GM23338 (cell line): ENCODE measurements at regions not wholly inside any gene's neighbourhood (a gene's known extent, or its start where the extent isn't known, plus 50 kb on each side); places are given as distances from the start of the nearest gene placed in this dataset.

ENCODE experiments used
- ATAC-seq: fragments of 200-7000 bp; cut with Tn5 transposase; 3 replicates; pipeline ENCODE4 v1.9.1; 2020
- DNase-seq: peaks from one replicate; pipeline ENCODE4 v3.0.0-alpha.2; 2015; ENCODE audit warnings: low spot score
- H2AFZ ChIP-seq: fragments of 200-600 bp; sonication (generic); 2 replicates; pipeline ENCODE4 v1.8.0; 2016; ENCODE audit warnings: antibody characterized with exemption, mild to moderate bottlenecking, moderate library complexity
- H3F3A ChIP-seq: fragments of 200-600 bp; sonication (generic); replicated peaks from 2 replicates; pipeline ENCODE4 v1.8.0; 2017; ENCODE audit warnings: antibody characterized with exemption, mixed run types, low read depth
- H3K27ac ChIP-seq: fragments of 200-600 bp; sonication (generic); 2 replicates; pipeline ENCODE4 v1.6.1; 2016; ENCODE audit warnings: low read depth
- H3K27me3 ChIP-seq: fragments of 200-600 bp; sonication (generic); 2 replicates; pipeline ENCODE4 v1.8.0; 2016; ENCODE audit warnings: mild to moderate bottlenecking, mixed run types, moderate library complexity; ENCODE audit not compliant: insufficient read depth
- H3K36me3 ChIP-seq: fragments of 200-600 bp; sonication (generic); 2 replicates; pipeline ENCODE4 v1.8.0; 2016; ENCODE audit warnings: mild to moderate bottlenecking; ENCODE audit not compliant: insufficient read depth
- H3K4me1 ChIP-seq: fragments of 200-600 bp; sonication (generic); 2 replicates; pipeline ENCODE4 v1.8.0; 2016; ENCODE audit warnings: mild to moderate bottlenecking, moderate library complexity; ENCODE audit not compliant: insufficient read depth
- H3K4me2 ChIP-seq: fragments of 200-600 bp; sonication (generic); 2 replicates; pipeline ENCODE4 v1.7.1; 2017; ENCODE audit warnings: mixed run types
- H3K4me3 ChIP-seq: fragments of 200-600 bp; sonication (generic); 2 replicates; pipeline ENCODE4 v1.6.1; 2016; ENCODE audit warnings: mixed run types
- H3K79me2 ChIP-seq: fragments of 200-600 bp; sonication (generic); replicated peaks from 2 replicates; pipeline ENCODE4 v1.8.0; 2017; ENCODE audit warnings: mild to moderate bottlenecking; ENCODE audit not compliant: insufficient read depth
- H3K9me2 ChIP-seq: fragments of 200-600 bp; sonication (generic); 2 replicates; pipeline ENCODE4 v1.8.0; 2017; ENCODE audit not compliant: insufficient read depth
- H4K20me1 ChIP-seq: fragments of 200-600 bp; sonication (generic); replicated peaks from 2 replicates; pipeline ENCODE4 v1.8.0; 2017; ENCODE audit warnings: mild to moderate bottlenecking; ENCODE audit not compliant: insufficient read depth
- H3K27ac Mint-ChIP-seq: 2 replicates; pipeline ENCODE4 v1.8.0; 2020; ENCODE audit warnings: inconsistent platforms, mild to moderate bottlenecking, moderate library complexity, mixed read lengths
- H3K27me3 Mint-ChIP-seq: 3 replicates; pipeline ENCODE4 v1.8.0; 2022; ENCODE audit warnings: low read depth, mild to moderate bottlenecking, moderate library complexity, mixed read lengths, inconsistent platforms; ENCODE audit not compliant: insufficient read depth, poor library complexity
- H3K36me3 Mint-ChIP-seq: 3 replicates; pipeline ENCODE4 v1.8.0; 2021; ENCODE audit warnings: low read depth, mild to moderate bottlenecking, inconsistent platforms, moderate library complexity, mixed read lengths
- H3K4me1 Mint-ChIP-seq: 3 replicates; pipeline ENCODE4 v1.8.0; 2020; ENCODE audit warnings: mild to moderate bottlenecking, inconsistent platforms, mixed read lengths
- H3K4me3 Mint-ChIP-seq: 3 replicates; pipeline ENCODE4 v1.8.0; 2021; ENCODE audit warnings: moderate library complexity, mild to moderate bottlenecking, inconsistent platforms, mixed read lengths
- H3K9me3 Mint-ChIP-seq: 3 replicates; pipeline ENCODE4 v1.8.0; 2020; ENCODE audit warnings: moderate library complexity, mild to moderate bottlenecking, inconsistent platforms, mixed read lengths
- CREB1 ChIP-seq: fragments of 250-450 bp; sonication (Bioruptor Pico); IDR thresholded peaks from 2 replicates; pipeline ENCODE4 v1.5.0; 2020; ENCODE audit warnings: low read depth, mild to moderate bottlenecking, moderate library complexity
- ETS1 ChIP-seq: IDR thresholded peaks from 2 replicates; pipeline ENCODE4 v1.6.1; 2016; ENCODE audit warnings: antibody characterized with exemption
- EZH2 ChIP-seq: fragments of 200-600 bp; sonication (generic); IDR thresholded peaks from one replicate; pipeline ENCODE4 v1.8.0; 2017; ENCODE audit warnings: antibody characterized with exemption, mild to moderate bottlenecking, low read depth; ENCODE audit not compliant: unreplicated experiment
- EZH2phosphoT487 ChIP-seq: fragments of 200-600 bp; sonication (generic); IDR thresholded peaks from one replicate; pipeline ENCODE4 v1.8.1; 2018; ENCODE audit warnings: antibody characterized with exemption; ENCODE audit not compliant: unreplicated experiment
- JUNB ChIP-seq: IDR thresholded peaks from one replicate; pipeline ENCODE4 v1.6.1; 2016; ENCODE audit warnings: antibody characterized with exemption; ENCODE audit not compliant: unreplicated experiment
- NANOG ChIP-seq: IDR thresholded peaks from 2 replicates; pipeline ENCODE4 v1.6.1; 2016; ENCODE audit warnings: antibody characterized with exemption, borderline replicate concordance
- POLR2AphosphoS5 ChIP-seq: IDR thresholded peaks from 2 replicates; pipeline ENCODE4 v1.6.1; 2016; ENCODE audit warnings: antibody characterized with exemption, low read depth
- STAT1 ChIP-seq: IDR thresholded peaks from one replicate; pipeline ENCODE4 v1.6.1; 2016; ENCODE audit warnings: antibody characterized with exemption; ENCODE audit not compliant: unreplicated experiment
- ZNF114 ChIP-seq: fragments of 250-450 bp; sonication (Bioruptor Pico); IDR thresholded peaks from 2 replicates; pipeline ENCODE4 v1.5.0; 2020; ENCODE audit warnings: mild to moderate bottlenecking, moderate library complexity
- ZNF331 ChIP-seq: fragments of 250-450 bp; sonication (Bioruptor Pico); IDR thresholded peaks from 2 replicates; pipeline ENCODE4 v1.5.0; 2020; ENCODE audit warnings: low read depth, mild to moderate bottlenecking, moderate library complexity
- TF ChIP-seq, protein P1 (sequence below): IDR thresholded peaks from one replicate; pipeline ENCODE4 v1.6.1; 2018; ENCODE audit warnings: antibody characterized with exemption; ENCODE audit not compliant: unreplicated experiment
- TF ChIP-seq, protein P2 (sequence below), 2 experiments: fragments of 200-600 bp in 1 of 2; sonication (generic) in 1 of 2; conservative IDR thresholded peaks; 2 replicates each; pipeline versions ENCODE4 v1.5.1 to v1.6.1; 2016 to 2017; ENCODE audit warnings: antibody characterized with exemption in 2 of 2, low read depth in 2 of 2, mild to moderate bottlenecking in 2 of 2, moderate library complexity in 1 of 2
- TF ChIP-seq, protein P3 (sequence below): fragments of 250-450 bp; sonication (Bioruptor Pico); IDR thresholded peaks from 2 replicates; pipeline ENCODE4 v1.5.0; 2020; ENCODE audit warnings: mild to moderate bottlenecking, moderate library complexity

- Histone ChIP-seq H3K36me3 (no peaks in the 10 kb centered on the region), H3K27me3 (no peaks in the 10 kb centered on the region), H3K9me2 (no peaks in the 10 kb centered on the region), H3K4me1 (no peaks in the 10 kb centered on the region), H3K4me3 (no peak overlapping the region), H3K4me2 (no peak overlapping the region), H3K79me2 (no peaks in the 10 kb centered on the region), H3F3A (no peaks in the 10 kb centered on the region), H3K27ac (no peak overlapping the region), H4K20me1 (no peaks in the 10 kb centered on the region), H2AFZ (no peak overlapping the region)
- no peaks in the 10 kb centered on the region for H3K9me3 Mint-ChIP-seq
- ATAC-seq (no peak), DNase-seq (no peak)
- no peaks in the 10 kb centered on the region for H3K36me3 Mint-ChIP-seq
- no peaks in the 10 kb centered on the region for H3K4me1 Mint-ChIP-seq
- H3K27me3 Mint-ChIP-seq: no peaks in the 10 kb centered on the region
- no peak overlapping the region for H3K4me3 Mint-ChIP-seq
- no peak for TF ChIP-seq CREB1 (CRISPR knock-in tag)
- TF ChIP-seq JUNB: no peak
- TF ChIP-seq, protein P1, sequence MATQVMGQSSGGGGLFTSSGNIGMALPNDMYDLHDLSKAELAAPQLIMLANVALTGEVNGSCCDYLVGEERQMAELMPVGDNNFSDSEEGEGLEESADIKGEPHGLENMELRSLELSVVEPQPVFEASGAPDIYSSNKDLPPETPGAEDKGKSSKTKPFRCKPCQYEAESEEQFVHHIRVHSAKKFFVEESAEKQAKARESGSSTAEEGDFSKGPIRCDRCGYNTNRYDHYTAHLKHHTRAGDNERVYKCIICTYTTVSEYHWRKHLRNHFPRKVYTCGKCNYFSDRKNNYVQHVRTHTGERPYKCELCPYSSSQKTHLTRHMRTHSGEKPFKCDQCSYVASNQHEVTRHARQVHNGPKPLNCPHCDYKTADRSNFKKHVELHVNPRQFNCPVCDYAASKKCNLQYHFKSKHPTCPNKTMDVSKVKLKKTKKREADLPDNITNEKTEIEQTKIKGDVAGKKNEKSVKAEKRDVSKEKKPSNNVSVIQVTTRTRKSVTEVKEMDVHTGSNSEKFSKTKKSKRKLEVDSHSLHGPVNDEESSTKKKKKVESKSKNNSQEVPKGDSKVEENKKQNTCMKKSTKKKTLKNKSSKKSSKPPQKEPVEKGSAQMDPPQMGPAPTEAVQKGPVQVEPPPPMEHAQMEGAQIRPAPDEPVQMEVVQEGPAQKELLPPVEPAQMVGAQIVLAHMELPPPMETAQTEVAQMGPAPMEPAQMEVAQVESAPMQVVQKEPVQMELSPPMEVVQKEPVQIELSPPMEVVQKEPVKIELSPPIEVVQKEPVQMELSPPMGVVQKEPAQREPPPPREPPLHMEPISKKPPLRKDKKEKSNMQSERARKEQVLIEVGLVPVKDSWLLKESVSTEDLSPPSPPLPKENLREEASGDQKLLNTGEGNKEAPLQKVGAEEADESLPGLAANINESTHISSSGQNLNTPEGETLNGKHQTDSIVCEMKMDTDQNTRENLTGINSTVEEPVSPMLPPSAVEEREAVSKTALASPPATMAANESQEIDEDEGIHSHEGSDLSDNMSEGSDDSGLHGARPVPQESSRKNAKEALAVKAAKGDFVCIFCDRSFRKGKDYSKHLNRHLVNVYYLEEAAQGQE: no peak
- TF ChIP-seq NANOG: no peak
- TF ChIP-seq, protein P2, sequence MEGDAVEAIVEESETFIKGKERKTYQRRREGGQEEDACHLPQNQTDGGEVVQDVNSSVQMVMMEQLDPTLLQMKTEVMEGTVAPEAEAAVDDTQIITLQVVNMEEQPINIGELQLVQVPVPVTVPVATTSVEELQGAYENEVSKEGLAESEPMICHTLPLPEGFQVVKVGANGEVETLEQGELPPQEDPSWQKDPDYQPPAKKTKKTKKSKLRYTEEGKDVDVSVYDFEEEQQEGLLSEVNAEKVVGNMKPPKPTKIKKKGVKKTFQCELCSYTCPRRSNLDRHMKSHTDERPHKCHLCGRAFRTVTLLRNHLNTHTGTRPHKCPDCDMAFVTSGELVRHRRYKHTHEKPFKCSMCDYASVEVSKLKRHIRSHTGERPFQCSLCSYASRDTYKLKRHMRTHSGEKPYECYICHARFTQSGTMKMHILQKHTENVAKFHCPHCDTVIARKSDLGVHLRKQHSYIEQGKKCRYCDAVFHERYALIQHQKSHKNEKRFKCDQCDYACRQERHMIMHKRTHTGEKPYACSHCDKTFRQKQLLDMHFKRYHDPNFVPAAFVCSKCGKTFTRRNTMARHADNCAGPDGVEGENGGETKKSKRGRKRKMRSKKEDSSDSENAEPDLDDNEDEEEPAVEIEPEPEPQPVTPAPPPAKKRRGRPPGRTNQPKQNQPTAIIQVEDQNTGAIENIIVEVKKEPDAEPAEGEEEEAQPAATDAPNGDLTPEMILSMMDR (conservative IDR thresholded peaks at IDR 0.05; ENCODE audit: low read depth in 2 of 2): no peak
- no peak for TF ChIP-seq POLR2AphosphoS5
- TF ChIP-seq ZNF331 (CRISPR knock-in tag): no peak
- no peak for TF ChIP-seq ZNF114 (CRISPR knock-in tag)
- no peak for TF ChIP-seq EZH2phosphoT487
- no peak for TF ChIP-seq STAT1
- TF ChIP-seq ETS1: no peak
- TF ChIP-seq EZH2: no peak
- TF ChIP-seq, protein P3, sequence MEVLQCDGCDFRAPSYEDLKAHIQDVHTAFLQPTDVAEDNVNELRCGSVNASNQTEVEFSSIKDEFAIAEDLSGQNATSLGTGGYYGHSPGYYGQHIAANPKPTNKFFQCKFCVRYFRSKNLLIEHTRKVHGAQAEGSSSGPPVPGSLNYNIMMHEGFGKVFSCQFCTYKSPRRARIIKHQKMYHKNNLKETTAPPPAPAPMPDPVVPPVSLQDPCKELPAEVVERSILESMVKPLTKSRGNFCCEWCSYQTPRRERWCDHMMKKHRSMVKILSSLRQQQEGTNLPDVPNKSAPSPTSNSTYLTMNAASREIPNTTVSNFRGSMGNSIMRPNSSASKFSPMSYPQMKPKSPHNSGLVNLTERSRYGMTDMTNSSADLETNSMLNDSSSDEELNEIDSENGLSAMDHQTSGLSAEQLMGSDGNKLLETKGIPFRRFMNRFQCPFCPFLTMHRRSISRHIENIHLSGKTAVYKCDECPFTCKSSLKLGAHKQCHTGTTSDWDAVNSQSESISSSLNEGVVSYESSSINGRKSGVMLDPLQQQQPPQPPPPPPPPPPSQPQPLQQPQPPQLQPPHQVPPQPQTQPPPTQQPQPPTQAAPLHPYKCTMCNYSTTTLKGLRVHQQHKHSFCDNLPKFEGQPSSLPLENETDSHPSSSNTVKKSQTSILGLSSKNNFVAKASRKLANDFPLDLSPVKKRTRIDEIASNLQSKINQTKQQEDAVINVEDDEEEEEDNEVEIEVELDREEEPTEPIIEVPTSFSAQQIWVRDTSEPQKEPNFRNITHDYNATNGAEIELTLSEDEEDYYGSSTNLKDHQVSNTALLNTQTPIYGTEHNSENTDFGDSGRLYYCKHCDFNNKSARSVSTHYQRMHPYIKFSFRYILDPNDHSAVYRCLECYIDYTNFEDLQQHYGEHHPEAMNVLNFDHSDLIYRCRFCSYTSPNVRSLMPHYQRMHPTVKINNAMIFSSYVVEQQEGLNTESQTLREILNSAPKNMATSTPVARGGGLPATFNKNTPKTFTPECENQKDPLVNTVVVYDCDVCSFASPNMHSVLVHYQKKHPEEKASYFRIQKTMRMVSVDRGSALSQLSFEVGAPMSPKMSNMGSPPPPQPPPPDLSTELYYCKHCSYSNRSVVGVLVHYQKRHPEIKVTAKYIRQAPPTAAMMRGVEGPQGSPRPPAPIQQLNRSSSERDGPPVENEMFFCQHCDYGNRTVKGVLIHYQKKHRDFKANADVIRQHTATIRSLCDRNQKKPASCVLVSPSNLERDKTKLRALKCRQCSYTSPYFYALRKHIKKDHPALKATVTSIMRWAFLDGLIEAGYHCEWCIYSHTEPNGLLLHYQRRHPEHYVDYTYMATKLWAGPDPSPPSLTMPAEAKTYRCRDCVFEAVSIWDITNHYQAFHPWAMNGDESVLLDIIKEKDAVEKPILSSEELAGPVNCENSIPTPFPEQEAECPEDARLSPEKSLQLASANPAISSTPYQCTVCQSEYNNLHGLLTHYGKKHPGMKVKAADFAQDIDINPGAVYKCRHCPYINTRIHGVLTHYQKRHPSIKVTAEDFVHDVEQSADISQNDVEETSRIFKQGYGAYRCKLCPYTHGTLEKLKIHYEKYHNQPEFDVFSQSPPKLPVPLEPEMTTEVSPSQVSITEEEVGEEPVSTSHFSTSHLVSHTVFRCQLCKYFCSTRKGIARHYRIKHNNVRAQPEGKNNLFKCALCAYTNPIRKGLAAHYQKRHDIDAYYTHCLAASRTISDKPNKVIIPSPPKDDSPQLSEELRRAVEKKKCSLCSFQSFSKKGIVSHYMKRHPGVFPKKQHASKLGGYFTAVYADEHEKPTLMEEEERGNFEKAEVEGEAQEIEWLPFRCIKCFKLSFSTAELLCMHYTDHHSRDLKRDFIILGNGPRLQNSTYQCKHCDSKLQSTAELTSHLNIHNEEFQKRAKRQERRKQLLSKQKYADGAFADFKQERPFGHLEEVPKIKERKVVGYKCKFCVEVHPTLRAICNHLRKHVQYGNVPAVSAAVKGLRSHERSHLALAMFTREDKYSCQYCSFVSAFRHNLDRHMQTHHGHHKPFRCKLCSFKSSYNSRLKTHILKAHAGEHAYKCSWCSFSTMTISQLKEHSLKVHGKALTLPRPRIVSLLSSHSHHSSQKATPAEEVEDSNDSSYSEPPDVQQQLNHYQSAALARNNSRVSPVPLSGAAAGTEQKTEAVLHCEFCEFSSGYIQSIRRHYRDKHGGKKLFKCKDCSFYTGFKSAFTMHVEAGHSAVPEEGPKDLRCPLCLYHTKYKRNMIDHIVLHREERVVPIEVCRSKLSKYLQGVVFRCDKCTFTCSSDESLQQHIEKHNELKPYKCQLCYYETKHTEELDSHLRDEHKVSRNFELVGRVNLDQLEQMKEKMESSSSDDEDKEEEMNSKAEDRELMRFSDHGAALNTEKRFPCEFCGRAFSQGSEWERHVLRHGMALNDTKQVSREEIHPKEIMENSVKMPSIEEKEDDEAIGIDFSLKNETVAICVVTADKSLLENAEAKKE: no peak
- H3K27ac Mint-ChIP-seq: no peak overlapping the region
Observed at GRCh38 chr4:141497627-141498026, 138.8 kb upstream of the IL15 start.
